ENCODE measurements at regions not wholly inside any gene's neighbourhood (a gene's known extent, or its start where the extent isn't known, plus 50 kb on each side); places are given as distances from the start of the nearest gene placed in this dataset.
"Not testable (repeated sequence)": the region's sequence is repeated elsewhere in the genome, so short reads cannot be mapped to it uniquely, and the experiment has no call there.

DNA sequence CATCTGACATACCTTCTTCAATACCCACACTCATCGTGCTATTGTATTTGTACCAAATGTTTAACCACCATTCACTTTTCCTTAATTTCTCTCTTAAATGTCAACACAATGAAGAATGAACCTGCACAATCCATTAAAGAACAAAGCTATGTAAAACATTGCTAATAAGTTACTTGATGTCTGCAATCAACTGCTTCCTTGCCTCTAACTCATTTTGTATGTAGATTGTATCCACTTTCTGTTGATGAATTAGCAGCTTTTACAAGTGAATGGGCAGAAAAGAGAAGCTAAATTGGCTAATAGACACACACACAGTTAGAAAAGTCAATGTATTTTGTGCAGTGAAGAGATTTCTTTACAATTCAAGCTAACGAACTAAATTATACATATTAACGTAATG is 212.5 kb upstream of the NDST3 start:
- no peak for DNase-seq

DNA sequence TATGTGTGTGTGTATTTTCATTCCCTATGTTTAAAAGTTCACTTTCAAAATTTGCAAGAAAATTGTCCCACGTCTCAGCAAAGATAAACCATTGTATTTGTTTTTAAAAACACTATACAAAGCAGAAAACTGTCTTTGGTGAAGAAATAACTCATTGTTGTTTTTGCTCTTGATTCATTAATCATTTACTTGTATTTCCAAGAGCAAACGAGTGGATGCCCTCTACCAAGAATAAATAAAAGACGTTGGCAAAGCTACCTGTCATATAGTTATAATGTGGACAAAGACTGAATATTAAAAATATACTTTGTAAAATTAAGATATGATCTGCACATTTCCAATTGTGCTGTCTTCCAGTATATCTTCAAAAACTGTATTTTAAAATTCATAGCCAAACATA is 210.9 kb upstream of the NDST3 start:
- no peak for DNase-seq

DNA sequence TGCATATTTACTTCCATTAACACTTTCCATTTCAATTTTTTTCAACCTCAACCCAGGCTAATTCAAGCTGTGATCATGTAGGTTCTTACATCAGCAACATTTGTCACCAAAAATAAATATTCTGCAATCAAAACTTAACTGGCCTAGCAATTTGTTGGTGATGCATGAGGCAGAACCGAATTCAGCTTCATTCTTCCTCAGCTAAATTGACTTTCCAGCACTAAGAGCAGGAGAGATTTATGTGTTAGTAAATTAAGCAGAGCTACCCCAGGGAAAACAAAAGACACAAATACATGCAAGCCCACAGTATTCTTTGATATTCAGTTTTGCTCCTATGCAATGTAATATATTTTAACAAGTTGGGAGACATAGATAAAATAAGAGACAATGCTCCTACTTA is 208.7 kb upstream of the NDST3 start:
- no peak for DNase-seq

DNA sequence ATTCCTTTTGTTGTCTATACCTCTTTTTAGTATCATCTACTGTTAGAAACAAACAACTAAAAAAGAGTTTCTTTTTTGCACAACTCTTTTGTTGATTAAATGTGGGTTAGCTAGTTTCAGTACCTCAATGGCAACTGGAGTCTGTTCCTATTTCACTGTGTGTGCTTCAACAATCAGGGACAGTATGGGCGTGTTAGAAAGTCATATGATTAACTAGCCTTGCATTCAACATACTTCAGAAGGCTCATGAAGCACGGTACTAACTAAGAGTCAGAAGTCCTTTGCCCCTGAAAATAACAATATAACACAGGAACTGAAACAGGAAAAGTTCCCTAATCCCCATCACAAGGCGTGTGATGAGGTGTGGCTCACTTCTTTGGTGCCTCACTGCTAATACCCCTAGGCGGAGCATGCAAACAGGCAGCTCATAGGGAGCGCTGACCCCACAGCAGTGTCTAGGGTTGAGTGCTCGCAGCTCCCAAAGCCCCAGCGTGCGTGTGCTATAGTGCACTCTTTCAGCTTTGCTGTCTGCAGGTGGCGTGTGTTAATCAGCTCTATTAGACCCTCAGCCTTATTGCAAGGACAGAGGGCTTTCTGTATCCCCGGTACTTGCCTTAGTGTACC is 203.1 kb upstream of the NDST3 start:
- no peak for DNase-seq

DNA sequence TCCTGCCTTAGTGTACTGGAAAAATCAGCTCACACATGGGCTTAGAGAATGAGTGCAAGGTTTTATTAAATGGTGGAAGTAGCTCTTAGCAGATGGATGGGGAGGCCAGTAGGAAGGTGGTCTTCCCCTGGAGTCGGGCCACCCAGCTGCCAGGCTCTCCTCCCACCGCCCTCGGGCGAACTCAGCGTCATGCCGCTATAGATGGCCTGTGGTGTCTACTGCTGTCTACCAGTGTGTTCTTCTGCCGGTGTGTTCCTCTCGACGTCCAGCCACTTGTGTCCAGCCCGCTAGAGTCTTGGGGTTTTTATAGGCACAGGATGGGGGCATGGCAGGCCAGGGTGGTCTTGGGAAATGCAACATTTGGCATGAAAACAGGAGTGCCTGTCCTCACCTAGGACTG is 198.7 kb upstream of the NDST3 start:
- DNase-seq: no peak

DNA sequence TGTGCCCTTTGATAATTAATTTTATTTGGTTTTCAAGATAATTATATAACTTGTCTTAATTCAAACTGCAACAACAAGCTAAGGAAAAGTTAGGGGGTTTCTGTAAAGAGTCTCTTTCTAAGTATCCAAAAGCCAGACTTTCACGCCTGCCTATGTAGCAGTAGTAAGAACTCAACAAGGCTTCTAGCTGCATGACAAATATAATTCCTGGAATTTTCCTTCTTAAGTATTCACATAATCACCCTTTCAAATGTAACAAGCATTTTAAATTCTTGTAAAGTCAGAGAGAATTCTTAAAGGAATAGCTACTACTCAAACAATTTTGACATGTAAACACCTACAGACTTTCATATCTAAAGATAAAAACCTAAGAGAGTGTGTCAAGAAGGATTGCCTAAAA is 189.7 kb upstream of the NDST3 start:
- DNase-seq: no peak

DNA sequence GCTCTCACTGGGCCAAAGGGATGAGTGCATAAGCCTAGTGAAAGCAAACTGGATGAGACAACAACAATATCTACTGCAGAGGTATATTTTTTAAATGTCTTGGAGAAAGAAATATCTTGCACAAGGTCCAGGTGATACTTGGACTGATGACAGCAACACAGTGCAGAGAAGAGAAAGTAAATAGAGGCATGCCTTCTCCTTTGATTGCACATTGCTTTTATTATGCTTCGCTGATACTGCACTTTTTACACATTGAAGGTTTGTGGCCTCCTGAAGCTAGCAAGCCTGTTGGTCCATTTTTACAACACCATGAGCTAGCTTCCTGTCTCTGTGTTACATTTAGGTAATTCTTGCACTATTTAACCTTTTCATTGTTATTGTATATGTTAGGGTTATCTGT is 189.0 kb upstream of the NDST3 start:
- no peak for DNase-seq

DNA sequence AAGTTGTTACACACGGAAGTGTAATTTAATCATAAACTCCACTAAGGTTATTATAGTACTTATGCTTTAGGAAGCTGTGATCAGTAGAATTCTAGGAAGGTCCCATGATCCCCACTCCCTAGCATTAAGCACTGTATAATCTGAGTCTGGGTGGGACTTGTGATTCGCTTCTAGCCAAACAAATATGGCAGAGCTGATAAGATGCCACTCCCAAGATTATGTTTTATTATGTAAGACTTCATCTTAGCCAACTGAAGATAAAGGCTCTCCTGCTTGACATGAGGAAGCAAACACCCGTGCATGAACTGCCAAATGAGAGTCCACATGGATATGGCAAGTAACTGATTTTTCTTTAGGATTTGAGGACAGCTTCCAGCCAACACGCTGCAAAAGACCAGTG is 186.4 kb upstream of the NDST3 start:
- DNase-seq: no peak

DNA sequence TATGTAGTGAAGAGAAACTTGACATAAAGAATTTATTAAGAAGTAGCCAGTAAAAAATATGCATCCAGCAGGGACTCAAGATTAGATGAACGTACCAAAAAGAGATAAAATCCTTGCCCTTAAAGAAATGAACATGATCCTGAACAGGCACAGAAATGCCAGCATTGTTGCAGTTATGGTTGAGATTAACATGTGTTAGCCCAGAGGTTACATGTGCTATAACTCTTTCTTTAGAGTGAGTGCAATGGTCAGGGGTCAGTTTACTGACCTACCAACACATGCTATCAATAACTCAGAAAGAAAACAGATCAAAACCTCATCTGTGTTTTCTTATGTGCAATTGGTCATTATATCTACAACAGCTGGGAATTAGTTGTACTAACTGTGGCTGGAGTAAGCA is 166.1 kb upstream of the NDST3 start:
- DNase-seq: no peak

DNA sequence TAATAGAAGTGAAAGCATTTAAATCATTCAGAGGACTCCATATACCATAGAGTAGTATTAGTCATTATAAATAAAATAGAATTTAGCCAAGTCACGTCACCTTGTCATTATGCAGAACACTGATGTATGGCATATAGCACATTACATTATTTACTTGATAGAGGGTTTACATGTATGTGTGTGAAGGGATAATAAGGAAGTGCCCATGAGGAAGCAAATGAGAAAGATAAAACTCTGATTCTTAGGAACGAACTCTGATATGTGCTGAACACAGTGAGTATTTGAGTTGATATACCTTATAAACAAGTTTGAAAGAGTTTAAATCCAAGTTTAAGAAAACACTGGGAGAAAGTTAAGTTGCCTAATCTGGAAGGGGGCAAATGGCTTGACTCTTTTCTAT is 160.5 kb upstream of the NDST3 start:
- DNase-seq: no peak

DNA sequence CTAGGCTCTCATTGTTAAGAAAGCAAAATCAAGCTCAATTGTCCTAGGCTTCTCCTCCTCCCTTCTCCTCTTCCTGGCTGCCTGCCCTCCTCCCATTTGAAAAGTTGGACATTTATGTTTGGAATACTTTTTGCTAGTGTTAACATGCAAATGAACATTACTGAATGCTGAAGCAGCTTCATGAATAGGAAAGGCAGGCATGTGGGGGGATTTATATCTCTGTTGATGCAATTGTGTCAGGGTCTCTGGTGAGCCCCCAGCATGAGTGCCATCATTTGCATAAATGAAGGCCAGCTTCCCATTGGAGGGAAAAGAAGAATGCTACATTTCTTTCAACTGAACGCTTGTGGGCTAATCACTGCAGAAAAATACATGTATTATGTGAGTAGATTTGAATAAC is 160.1 kb upstream of the NDST3 start:
- no peak for DNase-seq

DNA sequence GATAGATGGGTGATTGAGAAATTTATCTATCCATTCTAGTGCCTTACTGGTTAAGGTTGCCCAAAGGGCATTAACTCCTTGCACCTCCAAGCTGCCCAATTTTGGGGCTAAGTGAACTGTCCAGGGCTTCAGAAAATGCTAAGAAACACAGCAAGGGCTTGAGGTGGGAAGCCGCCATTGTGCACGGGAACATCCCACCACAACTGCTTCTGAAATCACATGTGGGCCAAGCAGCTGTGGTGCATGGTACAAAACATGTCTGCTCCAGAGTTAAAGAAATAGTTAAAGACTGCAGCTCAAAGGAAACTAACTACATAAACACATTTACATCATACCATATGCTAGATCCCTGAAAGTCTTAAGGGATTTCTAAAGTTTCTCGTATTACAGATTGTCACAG is 144.3 kb upstream of the NDST3 start:
- no peak for DNase-seq

DNA sequence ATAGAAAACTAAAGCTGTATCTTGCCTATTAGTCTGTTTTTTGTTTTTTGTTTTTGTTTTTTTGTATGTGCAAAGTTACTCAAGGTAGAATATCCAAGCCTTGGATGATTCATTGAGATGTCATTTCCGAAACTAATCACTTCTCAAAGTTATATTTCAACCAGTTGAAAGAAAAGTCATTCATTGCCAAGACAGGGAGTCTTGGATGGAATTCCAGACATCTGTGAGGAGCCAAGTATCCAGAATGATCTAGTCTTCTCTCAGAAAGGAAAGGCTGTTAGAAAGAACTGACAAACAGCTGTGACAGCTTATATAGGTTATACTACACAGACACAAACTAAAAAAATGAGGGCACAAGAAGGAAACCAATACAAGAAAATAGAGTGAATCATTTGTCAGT is 141.1 kb upstream of the NDST3 start:
- no peak for DNase-seq

DNA sequence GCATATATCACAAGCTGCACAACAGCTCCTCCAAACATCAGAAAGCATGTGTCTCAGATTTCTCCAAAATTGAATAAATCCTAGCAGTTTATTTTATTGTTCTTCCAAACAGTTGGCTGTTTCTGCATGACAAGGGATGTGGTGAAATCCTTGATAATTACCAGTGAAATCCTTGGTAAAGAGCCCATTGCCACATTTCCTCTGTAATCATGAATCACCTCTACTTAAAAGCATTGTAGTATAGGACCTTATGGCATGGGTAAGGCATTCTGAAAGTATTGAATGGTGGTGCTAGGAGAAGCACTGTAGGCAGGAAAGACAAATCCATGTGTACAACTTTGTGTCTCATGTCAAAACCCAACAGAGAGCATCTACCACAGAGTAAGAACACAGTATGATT is 135.8 kb upstream of the NDST3 start:
- DNase-seq: no peak

DNA sequence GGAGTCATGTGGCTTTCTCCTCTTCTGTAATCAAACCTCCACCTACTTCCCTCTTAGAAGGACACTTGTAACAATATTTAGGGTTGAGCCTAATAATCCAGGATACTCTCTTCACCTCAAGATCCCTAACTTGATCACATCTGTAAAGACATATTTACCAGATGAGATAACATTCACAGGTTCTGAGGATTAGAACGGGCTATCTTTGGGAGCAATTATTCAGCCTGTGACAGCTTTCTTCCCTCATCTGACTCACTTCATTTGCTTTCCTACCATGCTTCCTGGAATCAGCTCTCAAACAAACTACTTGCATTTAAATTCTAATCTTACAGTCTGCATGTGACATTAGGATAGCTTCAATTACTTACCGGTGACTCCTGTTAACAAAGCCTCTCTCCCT is 133.5 kb upstream of the NDST3 start:
- no peak for DNase-seq

DNA sequence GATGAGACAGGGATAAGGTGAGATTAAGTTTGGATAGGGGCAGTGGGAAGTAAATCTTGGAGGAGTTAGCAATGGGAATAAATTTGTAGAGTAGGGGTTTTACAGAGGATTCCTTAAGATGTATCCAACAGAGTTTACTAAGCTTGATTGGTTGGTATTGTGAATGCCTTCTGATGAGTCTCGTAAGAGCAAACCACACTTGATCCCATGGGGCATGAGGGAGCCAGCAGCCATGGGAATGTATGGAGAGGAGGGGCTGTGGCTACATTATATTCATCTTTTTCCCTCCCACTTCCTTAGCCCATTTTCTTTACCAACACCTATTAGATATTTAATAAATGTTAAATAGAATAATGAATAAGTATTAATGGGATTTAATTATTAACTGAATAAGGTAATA is 126.6 kb upstream of the NDST3 start:
- DNase-seq: no peak

DNA sequence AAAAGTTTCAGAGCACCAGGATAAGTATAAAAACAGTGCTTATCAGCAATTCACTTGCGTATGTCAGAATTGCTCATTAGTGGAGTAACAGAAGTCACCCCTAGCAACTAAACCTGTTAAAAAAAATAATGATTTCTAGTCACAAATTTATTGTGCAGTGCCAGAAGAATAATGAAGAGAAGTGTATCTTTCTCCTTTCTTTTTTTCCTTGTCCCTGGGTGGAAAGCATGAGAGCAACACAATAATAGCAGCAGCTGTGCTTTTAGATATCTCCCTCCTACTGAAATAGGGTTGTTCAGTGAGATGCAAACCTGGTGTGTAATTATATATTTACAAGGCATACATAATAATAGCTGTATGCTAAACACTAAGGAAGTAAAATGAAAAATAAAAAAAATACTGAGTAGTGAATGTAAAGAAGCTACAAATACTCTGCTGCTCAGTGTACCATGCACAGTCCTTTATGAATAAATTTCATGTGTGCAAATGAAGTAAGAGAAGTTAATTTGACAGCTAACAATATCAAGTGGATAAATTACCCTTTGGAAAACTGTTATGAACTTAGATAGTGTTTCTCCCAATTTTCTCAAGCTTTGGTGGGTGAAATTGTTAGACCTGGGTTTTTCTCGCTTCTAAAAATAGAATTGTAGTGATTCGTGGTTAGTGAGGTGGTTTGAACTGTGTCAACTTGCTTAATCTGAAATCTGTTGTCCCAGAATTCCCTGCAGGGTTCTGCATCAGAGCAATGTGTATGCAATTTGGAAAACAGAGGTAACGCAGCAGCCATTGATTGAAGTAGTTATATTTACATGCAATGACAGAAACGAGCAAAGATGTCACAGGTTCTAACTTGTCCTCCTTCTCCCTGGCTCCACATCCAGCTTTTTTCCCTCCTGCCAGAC is 125.7 kb upstream of the NDST3 start:
- DNase-seq: no peak

DNA sequence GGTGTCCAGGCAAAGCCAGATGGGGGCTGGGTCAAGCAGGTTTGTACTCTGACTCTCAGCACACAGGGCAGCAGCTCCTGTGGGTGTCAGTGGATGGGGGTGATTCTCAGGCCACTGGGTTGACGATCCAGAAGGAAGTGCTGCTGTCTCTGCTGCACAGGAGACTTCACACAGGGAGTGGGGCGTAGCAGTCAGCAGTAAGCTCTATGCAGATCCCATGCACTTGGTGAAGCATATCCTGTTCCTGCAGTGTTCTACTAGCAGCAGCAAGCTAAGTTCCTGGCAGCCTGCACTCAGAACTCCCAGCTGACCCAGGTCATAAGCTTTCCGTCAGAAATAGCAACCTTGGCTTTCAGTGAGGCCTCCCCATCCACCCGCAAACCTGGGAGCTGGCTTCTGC is 117.6 kb upstream of the NDST3 start:
- no peak for DNase-seq

DNA sequence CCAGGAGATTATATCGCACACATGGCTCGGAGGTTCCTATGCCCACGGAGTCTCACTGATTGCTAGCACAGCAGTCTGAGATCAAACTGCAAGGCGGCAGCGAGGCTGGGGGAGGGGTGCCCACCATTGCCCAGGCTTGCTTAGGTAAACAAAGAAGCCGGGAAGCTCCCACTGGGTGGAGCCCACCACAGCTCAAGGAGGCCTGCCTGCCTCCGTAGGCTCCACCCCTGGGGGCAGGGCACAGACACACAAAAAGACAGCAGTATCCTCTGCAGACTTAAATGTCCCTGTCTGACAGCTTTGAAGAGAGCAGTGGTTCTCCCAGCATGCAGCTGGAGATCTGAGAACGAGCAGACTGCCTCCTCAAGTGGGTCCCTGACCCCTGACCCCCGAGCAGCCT is 112.0 kb upstream of the NDST3 start:
- not testable (repeated sequence) for DNase-seq

DNA sequence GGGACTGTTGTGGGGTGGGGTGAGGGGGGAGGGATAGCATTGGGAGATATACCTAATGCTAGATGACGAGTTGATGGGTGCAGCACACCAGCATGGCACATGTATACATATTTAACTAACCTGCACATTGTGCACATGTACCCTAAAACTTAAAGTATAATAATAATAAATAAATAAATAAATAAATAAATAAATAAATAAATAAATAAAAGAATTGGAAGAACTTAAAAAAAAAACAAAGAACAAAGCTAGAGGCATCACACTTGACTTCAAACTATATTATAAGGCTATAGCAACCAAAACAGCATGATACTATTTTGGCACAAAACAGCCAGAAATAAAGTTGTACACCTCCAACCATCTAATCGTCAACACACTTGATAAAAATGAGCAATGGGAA is 106.5 kb upstream of the NDST3 start:
- not testable (repeated sequence) for DNase-seq

DNA sequence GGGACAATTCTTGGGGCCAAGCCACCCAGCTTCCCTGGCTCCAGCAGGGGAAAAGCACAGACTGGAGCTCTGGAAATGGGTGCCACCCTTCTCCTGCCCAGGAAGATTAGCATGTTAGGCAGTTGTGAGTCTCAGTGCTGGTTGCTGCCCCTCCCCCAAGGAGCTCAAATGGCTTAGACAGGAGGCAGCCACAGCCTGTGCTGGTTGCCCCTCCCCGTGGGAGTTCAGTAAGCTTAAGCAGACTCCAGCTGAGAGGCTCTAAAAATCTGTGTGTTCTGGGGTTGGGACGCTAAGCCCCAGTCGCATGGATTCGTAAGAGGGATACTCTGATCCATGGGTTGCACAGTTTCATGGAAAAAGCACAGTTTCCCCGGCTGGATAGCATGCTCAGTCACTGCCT is 92.7 kb upstream of the NDST3 start:
- DNase-seq: no peak

DNA sequence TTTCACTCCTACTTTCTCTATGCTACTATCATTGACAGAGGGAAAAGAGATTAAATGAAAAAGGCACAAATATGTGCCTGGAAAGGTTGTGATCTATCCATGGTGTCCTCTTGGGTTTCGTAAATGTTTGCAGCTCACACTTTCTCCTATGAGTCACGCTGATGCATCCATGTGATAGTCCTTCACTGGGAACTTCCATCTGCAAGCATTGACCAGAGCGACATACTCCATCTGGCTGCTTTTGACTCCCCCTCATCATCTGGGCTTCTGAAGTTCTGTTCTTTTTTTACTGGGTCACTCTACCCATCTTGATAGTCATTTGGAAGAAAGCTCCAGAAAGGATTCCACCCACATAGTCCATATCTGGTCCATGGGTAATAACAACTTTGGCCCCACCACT is 84.7 kb upstream of the NDST3 start:
- DNase-seq: no peak

DNA sequence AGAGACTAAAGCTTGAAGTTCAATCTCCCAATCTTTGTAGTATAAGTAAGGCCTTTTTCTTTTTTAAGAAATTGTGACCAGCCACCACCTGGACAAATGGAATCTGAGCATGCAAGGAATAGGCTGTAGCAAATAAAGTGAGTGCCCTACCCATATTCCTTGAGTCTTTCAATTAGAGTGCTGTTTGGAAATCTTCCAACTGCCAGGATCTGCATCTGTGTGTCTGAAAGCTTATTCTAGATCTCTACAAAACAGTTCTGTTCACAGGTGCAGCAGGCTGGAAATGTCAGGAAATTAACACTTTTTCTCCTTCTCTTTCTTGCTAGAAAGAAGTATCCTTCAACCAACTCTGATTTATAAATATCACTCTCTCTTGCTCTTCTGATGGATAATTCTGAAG is 76.7 kb upstream of the NDST3 start:
- DNase-seq: no peak

DNA sequence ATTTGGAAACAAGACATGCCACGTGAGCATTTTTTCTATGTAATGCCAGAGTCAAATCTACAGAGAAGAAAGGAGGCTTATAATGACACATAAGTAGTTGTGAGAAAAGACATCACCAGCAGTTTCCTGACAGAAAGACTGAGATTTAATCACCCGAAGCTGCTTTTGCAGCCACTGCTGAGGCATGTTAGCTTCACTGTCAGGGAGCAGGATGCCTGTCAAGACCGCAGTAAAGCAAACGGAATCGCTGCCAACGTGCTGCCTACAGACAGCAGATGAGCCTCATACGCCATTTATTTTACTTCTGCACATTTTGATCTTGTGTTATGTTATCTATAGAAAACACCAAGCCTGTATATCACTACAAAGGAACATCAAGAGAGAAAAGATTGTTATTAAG is 68.7 kb upstream of the NDST3 start:
- DNase-seq: peak; percentile 22

DNA sequence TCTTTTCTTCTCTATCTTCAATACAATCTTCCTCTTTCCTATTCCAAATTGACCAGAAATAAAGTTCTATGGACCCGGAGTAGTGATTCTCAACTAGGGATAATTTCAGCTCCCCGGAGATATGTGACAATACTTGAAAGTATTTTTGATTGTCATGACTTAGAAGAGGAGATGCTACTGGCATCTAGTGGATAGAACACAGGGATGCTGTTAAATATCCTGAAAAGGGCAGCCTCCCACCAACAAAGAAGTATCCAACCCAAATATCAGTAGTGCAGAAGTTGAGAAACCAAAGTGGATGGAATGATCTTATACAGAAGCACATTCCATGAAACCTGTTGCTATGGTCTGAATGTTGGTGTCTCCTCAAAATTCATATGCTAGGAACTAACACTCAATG is 65.7 kb upstream of the NDST3 start:
- no peak for DNase-seq

All from femur (tissue), 1 donor.